ENCODE measurements at regions not wholly inside any gene's neighbourhood (a gene's known extent, or its start where the extent isn't known, plus 50 kb on each side); places are given as distances from the start of the nearest gene placed in this dataset.

DNA sequence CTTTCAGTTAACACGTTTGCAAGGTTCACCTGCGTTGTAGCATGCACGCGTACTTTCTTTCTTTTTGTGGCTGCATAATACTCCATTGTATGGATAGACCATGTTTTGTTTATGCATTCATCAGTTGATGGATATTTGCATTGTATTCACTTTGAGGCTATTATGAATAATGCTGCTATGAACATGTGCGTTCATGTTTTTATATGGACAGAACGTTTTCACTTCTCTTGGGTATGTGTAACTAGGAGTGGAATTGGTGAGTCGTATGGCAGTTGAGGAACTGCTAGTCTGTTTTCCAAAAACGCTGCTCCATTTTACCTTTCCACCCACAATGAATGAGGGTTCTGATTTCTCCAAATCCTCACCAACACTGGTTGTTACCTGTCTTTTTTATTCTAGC, 244.3 kb downstream of the GLI2 start:
- DNase-seq, result no peak

- no peak for DNase-seq
These were observed 245.8 kb downstream of the GLI2 start for GRCh38 chr2:120981443-120981842.

DNA sequence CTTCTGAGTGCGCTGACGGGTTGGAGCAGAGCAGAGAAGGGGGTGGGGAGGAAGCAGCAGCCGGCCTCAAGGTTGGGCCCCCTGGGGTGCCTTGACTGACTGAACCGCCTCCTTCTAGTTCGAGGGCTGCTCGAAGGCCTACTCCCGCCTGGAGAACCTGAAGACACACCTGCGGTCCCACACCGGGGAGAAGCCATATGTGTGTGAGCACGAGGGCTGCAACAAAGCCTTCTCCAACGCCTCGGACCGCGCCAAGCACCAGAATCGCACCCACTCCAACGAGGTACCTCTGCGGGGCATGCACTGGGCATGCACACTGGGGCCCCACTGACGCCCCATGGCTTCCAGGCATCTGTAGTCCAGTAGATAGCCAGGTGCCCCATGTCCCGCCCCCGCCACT, 246.9 kb downstream of the GLI2 start:
- DNase-seq, result peak in 1 of 3 experiments; percentile 14

GRCh38 chr2:120983344-120983743, 247.7 kb downstream of the GLI2 start:
- DNase-seq, result peak in 2 of 3 experiments; percentile 8 to 29

DNA sequence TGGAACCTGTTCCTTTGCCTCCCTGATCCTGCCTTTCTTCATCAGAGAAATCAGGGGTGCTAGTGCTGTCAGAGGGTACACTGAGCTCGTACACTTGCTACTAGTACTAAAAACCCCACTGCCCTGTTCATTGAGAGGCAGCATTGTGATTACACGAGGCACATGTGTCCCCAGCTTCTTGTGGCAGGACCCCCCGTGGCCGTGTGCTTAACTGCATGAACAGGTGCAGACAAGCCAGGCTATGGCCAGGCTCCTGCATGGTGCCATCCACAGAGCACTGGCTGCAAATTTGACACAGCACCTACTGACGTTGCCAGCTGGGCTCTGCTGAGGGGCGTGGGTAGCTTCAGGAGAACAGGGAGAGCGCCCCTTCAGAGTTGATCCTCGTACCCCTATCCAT, 248.4 kb downstream of the GLI2 start:
- peak in 2 of 3 experiments; percentile 9 to 13 for DNase-seq

DNA sequence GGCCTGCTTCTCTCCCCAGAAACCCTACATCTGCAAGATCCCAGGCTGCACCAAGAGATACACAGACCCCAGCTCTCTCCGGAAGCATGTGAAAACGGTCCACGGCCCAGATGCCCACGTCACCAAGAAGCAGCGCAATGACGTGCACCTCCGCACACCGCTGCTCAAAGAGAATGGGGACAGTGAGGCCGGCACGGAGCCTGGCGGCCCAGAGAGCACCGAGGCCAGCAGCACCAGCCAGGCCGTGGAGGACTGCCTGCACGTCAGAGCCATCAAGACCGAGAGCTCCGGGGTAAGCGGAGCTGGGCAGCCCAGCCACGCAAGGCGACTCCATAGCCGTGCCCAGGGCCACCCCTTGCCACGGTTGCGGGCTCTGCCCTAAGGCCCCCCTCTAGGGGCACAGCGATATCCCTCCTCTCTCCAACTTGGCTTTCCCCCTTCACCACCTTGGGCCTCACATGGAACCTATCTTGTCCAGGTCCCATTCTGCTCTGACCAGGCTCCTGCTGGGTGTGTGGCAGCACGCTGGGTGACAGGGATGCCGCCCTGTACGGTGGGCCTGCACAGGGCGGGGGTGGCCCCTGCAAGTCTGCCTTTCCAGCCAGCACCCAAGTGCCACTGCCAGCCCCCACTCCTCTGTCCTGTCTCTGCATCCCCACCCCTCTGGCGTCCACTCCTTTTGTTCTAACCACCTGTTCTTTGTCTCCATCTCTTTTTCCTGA, 248.9 kb downstream of the GLI2 start:
- no peak for DNase-seq

DNA sequence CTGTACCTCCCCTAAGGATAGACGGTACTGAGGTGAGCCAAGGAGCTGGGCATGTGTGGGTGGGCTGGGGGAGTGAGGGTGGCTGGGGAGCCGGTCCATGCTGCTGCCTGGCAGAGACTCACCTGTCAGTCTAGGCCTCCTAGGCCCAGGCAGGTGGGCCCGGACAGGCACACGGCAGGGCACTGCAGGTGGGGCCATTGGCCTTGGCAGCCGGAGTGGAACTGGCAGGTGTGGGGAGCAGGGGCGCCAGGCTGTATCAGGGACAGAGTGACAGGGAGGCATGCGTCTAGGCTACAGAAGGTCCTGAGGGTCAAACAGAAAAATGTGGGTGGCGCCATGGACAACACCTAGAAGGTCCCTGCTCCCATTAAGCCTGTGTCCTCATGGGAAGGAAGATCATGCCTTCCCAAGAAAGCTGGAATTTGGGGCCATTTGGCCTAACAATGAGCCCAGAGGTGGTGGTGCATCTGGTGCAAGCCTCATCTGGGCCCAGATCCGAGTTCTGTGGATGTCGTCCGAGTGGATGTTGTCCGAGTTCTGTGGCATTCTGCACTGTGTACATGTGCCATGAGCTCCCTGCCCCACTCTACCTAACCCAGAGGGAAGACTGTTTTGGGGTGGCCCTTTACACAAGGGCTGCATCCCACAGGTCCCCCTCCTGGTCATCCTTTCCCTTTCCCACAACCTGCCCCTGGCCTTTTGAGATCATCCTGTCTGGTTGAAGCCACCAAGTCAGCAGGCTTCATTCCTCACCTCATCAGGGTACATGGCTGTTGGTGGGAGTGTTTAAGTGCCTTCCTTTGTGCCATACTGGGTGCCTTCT, 249.7 kb downstream of the GLI2 start:
- DNase-seq, result no peak

- DNase-seq, result no peak
These were observed 250.5 kb downstream of the GLI2 start for GRCh38 chr2:120985997-120986651.

- DNase-seq, result no peak
These were observed 251.4 kb downstream of the GLI2 start for GRCh38 chr2:120986898-120987650.

DNA sequence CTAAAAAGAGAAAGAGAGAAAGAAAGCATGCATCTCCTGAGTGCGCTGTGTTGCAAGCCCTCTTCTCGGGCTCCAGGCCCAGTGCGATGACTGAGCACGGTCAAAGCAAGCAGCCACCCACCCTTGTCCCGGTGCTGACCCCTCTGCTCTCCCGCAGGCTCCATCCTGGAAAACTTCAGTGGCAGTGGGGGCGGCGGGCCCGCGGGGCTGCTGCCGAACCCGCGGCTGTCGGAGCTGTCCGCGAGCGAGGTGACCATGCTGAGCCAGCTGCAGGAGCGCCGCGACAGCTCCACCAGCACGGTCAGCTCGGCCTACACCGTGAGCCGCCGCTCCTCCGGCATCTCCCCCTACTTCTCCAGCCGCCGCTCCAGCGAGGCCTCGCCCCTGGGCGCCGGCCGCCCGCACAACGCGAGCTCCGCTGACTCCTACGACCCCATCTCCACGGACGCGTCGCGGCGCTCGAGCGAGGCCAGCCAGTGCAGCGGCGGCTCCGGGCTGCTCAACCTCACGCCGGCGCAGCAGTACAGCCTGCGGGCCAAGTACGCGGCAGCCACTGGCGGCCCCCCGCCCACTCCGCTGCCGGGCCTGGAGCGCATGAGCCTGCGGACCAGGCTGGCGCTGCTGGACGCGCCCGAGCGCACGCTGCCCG, 252.5 kb downstream of the GLI2 start:
- no peak for DNase-seq

DNA sequence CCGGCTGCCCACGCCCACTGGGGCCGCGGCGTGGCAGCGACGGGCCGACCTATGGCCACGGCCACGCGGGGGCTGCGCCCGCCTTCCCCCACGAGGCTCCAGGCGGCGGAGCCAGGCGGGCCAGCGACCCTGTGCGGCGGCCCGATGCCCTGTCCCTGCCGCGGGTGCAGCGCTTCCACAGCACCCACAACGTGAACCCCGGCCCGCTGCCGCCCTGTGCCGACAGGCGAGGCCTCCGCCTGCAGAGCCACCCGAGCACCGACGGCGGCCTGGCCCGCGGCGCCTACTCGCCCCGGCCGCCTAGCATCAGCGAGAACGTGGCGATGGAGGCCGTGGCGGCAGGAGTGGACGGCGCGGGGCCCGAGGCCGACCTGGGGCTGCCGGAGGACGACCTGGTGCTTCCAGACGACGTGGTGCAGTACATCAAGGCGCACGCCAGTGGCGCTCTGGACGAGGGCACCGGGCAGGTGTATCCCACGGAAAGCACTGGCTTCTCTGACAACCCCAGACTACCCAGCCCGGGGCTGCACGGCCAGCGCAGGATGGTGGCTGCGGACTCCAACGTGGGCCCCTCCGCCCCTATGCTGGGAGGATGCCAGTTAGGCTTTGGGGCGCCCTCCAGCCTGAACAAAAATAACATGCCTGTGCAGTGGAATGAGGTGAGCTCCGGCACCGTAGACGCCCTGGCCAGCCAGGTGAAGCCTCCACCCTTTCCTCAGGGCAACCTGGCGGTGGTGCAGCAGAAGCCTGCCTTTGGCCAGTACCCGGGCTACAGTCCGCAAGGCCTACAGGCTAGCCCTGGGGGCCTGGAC, 253.2 kb downstream of the GLI2 start:
- DNase-seq, result no peak

GRCh38 chr2:120989512-120990441, 254.1 kb downstream of the GLI2 start:
- no peak for DNase-seq

DNA sequence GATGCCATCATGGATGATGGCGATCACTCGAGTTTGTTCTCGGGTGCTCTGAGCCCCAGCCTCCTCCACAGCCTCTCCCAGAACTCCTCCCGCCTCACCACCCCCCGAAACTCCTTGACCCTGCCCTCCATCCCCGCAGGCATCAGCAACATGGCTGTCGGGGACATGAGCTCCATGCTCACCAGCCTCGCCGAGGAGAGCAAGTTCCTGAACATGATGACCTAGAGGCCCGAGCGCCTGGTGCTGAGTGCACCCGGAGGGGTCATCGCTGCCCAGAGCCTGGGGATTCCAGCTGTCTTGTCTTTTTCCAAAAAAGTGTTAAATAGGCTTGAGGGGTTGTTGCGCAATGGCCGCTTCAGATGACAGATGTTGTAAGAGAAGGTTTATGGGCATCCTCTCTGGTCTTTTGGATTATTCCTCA, 254.8 kb downstream of the GLI2 start:
- no peak for DNase-seq

- DNase-seq, result no peak
These were observed 255.8 kb downstream of the GLI2 start for GRCh38 chr2:120991441-120991840.

GRCh38 chr2:120992791-120993555, 257.3 kb downstream of the GLI2 start:
- no peak for DNase-seq

DNA sequence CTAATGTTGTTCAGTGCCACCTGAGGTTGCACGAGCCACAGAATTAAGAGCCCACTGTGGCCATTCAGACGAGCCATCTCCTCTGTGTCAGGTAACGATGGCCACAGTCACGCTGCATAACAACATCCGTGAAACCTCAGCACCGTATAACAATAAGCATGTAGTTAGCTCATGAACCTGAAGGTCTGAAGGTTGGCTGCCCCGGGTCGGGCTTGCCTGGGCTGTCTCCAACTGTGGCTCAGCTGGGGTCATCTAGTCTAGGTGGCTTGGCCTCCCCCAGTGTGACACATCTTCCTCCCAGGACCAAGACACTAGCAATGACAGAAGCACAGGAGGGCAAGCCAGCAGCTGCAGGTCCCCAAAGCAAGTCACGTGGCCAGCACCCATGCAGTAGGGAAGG, 258.0 kb downstream of the GLI2 start:
- no peak for DNase-seq

DNA sequence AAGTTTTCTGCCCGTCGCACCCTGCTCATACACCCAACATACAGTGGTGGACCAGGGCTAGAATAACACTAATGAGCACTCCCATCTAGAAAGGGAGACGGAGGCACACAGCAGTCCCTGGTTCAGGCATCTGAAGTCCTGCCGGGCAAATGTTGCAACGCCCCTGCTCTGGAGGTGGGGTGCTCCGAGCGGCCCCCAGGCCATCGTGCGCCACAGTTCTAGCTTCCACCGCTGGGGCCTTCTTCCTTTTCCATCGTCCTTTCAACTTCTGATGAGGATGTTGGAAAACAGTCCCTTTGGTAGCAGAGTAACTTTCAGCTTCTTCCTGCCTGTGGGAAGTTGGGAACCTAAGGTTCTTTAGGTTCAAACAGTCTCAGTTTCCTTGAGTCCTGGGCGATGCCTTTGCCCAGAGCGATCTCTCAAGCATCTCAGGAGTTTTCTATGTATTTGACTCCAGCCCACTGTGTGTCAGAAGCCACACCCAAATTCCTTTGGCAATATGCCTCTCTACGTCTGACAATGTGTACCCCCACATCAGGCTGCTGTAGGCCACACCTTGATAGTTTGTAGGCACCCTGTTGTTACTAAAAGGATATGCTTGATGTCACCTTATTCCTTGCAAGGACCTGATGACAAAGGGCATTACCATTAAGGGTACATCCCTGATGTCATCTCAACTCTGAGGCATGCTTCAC, 258.8 kb downstream of the GLI2 start:
- DNase-seq, result no peak

- no peak for DNase-seq
These were observed 259.5 kb downstream of the GLI2 start for GRCh38 chr2:120995152-120995551.

DNA sequence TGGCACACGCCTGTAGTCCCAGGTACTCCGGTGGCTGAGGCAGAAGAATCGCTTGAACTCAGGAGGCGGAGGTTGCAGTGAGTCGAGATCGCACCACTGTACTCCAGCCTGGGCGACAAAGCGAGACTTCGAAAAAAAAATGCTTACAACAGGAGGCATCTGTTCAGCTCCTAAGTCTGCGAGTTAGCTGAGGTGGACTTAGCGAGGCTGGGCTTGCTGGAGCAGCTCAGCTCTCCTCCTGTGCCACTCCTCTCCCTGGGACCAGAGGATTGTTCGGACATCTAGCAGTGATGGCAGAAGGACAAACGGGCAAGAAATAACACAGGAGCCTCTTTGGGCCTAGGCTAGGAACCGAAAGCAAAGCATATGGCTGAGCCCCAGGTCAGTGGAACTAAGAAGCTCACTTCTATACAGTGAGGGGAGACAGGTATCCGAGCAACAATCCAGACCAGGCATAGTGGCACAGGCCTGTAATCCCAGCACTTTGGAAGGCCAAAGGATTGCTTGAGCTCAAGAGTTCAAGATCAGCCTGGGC, 260.1 kb downstream of the GLI2 start:
- no peak for DNase-seq
